ENCODE measurements at regions not wholly inside any gene's neighbourhood (a gene's known extent, or its start where the extent isn't known, plus 50 kb on each side); places are given as distances from the start of the nearest gene placed in this dataset.

DNA sequence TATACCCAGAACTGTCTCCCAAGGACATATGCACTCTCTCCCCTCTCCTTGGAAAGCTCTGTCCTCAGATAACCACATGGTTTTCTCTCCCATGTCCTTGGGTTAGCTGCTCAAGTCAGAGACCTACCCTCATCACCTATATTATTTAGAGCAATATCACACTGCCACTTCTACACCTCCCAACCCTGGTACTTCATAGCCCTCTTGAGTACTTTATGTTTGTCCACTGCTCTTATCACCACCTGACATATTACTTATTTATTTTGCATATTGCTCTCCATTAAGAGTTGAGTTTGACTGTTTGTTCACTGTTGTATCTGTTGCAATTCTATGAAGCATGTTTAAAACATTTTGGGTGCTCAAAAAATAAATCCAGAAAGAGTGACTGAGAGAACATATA, 126.3 kb upstream of the ATP1B1 start:
- no peak overlapping the region for H3K27ac Mint-ChIP-seq
- Histone ChIP-seq H3K9ac (ENCODE audit: extremely low read depth, low read length, poor library complexity, severe bottlenecking) (no peak overlapping the region), H3K4me1 (ENCODE audit: control insufficient read depth, insufficient read depth, low read length) (no peaks in the 10 kb centered on the region), H3K27me3 (ENCODE audit: control insufficient read depth, insufficient read depth, low read length, poor library complexity, severe bottlenecking) (no peaks in the 10 kb centered on the region), H3K27ac (ENCODE audit: low read depth, low read length) (no peak overlapping the region), H3K36me3 (ENCODE audit: control insufficient read depth, insufficient read depth, low read length) (no peaks in the 10 kb centered on the region), H3K4me3 (ENCODE audit: low read length) (no peak overlapping the region), H3K9me3 (ENCODE audit: control insufficient read depth, low read length) (no peaks in the 10 kb centered on the region)
- H3K36me3 Mint-ChIP-seq (ENCODE audit: low read depth), result no peaks in the 10 kb centered on the region
- no peak for DNase-seq
- TF ChIP-seq CTCF (conservative IDR thresholded peaks at IDR 0.05), result no peak
- H3K4me3 Mint-ChIP-seq, result no peak overlapping the region
- H3K27me3 Mint-ChIP-seq (ENCODE audit: insufficient read depth), result peaks cover 2% of the 10 kb centered on the region
- no peaks in the 10 kb centered on the region for H3K9me3 Mint-ChIP-seq
- peaks cover 20% of the 10 kb centered on the region for H3K4me1 Mint-ChIP-seq

GRCh38 chr1:168980656-168981055, 125.8 kb upstream of the ATP1B1 start:
- H3K27me3 Mint-ChIP-seq (ENCODE audit: insufficient read depth), result peaks cover 2% of the 10 kb centered on the region
- H3K27ac Mint-ChIP-seq, result no peak overlapping the region
- H3K4me3 ChIP-seq (ENCODE audit: low read length), result no peak overlapping the region
- no peaks in the 10 kb centered on the region for H3K9me3 Mint-ChIP-seq
- peaks cover 20% of the 10 kb centered on the region for H3K4me1 Mint-ChIP-seq
- no peak overlapping the region for H3K9ac ChIP-seq (ENCODE audit: extremely low read depth, low read length, poor library complexity, severe bottlenecking)
- no peaks in the 10 kb centered on the region for H3K36me3 ChIP-seq (ENCODE audit: control insufficient read depth, insufficient read depth, low read length)
- H3K27ac ChIP-seq (ENCODE audit: low read depth, low read length), result no peak overlapping the region
- H3K27me3 ChIP-seq (ENCODE audit: control insufficient read depth, insufficient read depth, low read length, poor library complexity, severe bottlenecking), result no peaks in the 10 kb centered on the region
- no peak for TF ChIP-seq CTCF (conservative IDR thresholded peaks at IDR 0.05)
- H3K36me3 Mint-ChIP-seq (ENCODE audit: low read depth), result no peaks in the 10 kb centered on the region
- no peaks in the 10 kb centered on the region for H3K4me1 ChIP-seq (ENCODE audit: control insufficient read depth, insufficient read depth, low read length)
- H3K4me3 Mint-ChIP-seq, result no peak overlapping the region
- no peak for DNase-seq
- no peaks in the 10 kb centered on the region for H3K9me3 ChIP-seq (ENCODE audit: control insufficient read depth, low read length)

DNA sequence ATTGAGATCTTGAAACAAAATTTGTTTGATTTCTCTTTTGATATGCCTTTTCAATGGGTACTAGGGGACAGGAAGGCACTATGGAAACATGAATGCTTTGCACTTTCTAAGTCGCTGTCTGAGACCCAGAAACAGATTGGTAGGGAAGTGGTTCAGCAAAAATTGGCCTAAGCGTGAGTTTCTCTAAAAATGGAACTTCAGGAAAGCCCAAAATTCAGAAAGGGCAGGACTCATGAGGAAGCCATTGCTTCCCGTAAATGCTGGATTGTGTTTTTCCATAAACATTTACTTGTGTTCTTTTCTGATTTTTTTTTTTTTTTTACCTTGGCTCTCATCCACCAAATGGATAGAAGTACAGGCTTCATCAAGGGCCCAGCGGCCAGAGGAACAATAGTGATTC, 123.7 kb upstream of the ATP1B1 start:
- no peaks in the 10 kb centered on the region for H3K36me3 Mint-ChIP-seq (ENCODE audit: low read depth)
- H3K27me3 Mint-ChIP-seq (ENCODE audit: insufficient read depth), result peaks cover 2% of the 10 kb centered on the region
- TF ChIP-seq CTCF (conservative IDR thresholded peaks at IDR 0.05), result no peak
- H3K4me1 ChIP-seq (ENCODE audit: control insufficient read depth, insufficient read depth, low read length), result no peaks in the 10 kb centered on the region
- H3K4me3 Mint-ChIP-seq, result no peak overlapping the region
- no peaks in the 10 kb centered on the region for H3K27me3 ChIP-seq (ENCODE audit: control insufficient read depth, insufficient read depth, low read length, poor library complexity, severe bottlenecking)
- H3K27ac Mint-ChIP-seq, result no peak overlapping the region
- 67 to 68% methylated on average over 3 to 4 of the region's 4 CpGs for WGBS, 2 experiments (ENCODE audit: insufficient coverage in 1 of 2, insufficient read length in 1 of 2)
- H3K9me3 ChIP-seq (ENCODE audit: control insufficient read depth, low read length), result no peaks in the 10 kb centered on the region
- DNase-seq, result no peak
- H3K27ac ChIP-seq (ENCODE audit: low read depth, low read length), result no peak overlapping the region
- H3K9me3 Mint-ChIP-seq, result no peaks in the 10 kb centered on the region
- H3K36me3 ChIP-seq (ENCODE audit: control insufficient read depth, insufficient read depth, low read length), result no peaks in the 10 kb centered on the region
- H3K4me3 ChIP-seq (ENCODE audit: low read length), result no peak overlapping the region
- no peak overlapping the region for H3K9ac ChIP-seq (ENCODE audit: extremely low read depth, low read length, poor library complexity, severe bottlenecking)
- peaks cover 20% of the 10 kb centered on the region for H3K4me1 Mint-ChIP-seq

Measured in endodermal cell (in vitro differentiated cells).